WTC11 (cell line): ENCODE measurements at regions not wholly inside any gene's neighbourhood (a gene's known extent, or its start where the extent isn't known, plus 50 kb on each side); places are given as distances from the start of the nearest gene placed in this dataset.

Experiments used
- ATAC-seq: fragments of 200-7000 bp; cut with Tn5 transposase; 2 replicates; pipeline ENCODE4 v1.10.0; 2021; ENCODE audit warnings: mild to moderate bottlenecking, moderate library complexity
- CTCF ChIA-PET: fragments of 300-600 bp; sonication (Branson Sonifier 250); formaldehyde crosslinking; loops from one replicate; lab custom pipeline; 2021; ENCODE audit warnings: antibody characterized with exemption; lab: Charles Lee
- POLR2A ChIA-PET: fragments of 350-600 bp; sonication (Branson Sonifier 250); formaldehyde crosslinking; loops from one replicate; lab custom pipeline; 2021; ENCODE audit warnings: antibody characterized with exemption; lab: Charles Lee
- DNase-seq: peaks from one replicate; pipeline ENCODE4 v3.0.0; 2021; ENCODE audit warnings: low spot score
- H3K27ac Mint-ChIP-seq: 2 replicates; pipeline ENCODE4 v1.8.0; 2021; ENCODE audit warnings: mixed read lengths
- H3K27me3 Mint-ChIP-seq: 2 replicates; pipeline ENCODE4 v1.8.0; 2021; ENCODE audit warnings: low read depth, mild to moderate bottlenecking, moderate library complexity, mixed read lengths
- H3K36me3 Mint-ChIP-seq: 2 replicates; pipeline ENCODE4 v1.8.0; 2021; ENCODE audit warnings: mixed read lengths
- H3K4me1 Mint-ChIP-seq: 2 replicates; pipeline ENCODE4 v1.8.0; 2022; ENCODE audit warnings: mixed read lengths
- H3K4me3 Mint-ChIP-seq: 2 replicates; pipeline ENCODE4 v1.8.0; 2021; ENCODE audit warnings: mild to moderate bottlenecking, moderate library complexity, mixed read lengths
- H3K9me3 Mint-ChIP-seq: 2 replicates; pipeline ENCODE4 v1.8.0; 2021; ENCODE audit warnings: mixed read lengths
- ARID4B ChIP-seq: sonication (generic); formaldehyde crosslinking; IDR thresholded peaks from 2 replicates; pipeline ENCODE4 v1.8.0; 2023; ENCODE audit warnings: missing genetic modification reagents, mild to moderate bottlenecking, borderline replicate concordance
- CBFB ChIP-seq: sonication (generic); formaldehyde crosslinking; IDR thresholded peaks from 2 replicates; pipeline ENCODE4 v1.8.1; 2022; ENCODE audit warnings: mild to moderate bottlenecking, low read depth, missing genetic modification reagents
- ERG ChIP-seq: fragments of 250-450 bp; sonication (Bioruptor Pico); IDR thresholded peaks from 2 replicates; pipeline ENCODE4 v1.8.0; 2021; ENCODE audit warnings: mild to moderate bottlenecking
- GTF2I ChIP-seq: fragments of 250-450 bp; sonication (Bioruptor Pico); conservative IDR thresholded peaks from 2 replicates; pipeline ENCODE4 v1.4.0; 2021; ENCODE audit warnings: mild to moderate bottlenecking
- KAT7 ChIP-seq: sonication (generic); formaldehyde crosslinking; IDR thresholded peaks from 2 replicates; pipeline ENCODE4 v1.8.1; 2023; ENCODE audit warnings: missing genetic modification reagents, mild to moderate bottlenecking, borderline replicate concordance
- MXD4 ChIP-seq: fragments of 250-450 bp; sonication (Bioruptor Pico); IDR thresholded peaks from 2 replicates; pipeline ENCODE4 v1.8.0; 2021; ENCODE audit warnings: mild to moderate bottlenecking, moderate library complexity, borderline replicate concordance
- NFATC4 ChIP-seq: fragments of 250-450 bp; sonication (Bioruptor Pico); IDR thresholded peaks from 2 replicates; pipeline ENCODE4 v1.9.0; 2021; ENCODE audit warnings: mild to moderate bottlenecking
- NR1H2 ChIP-seq: sonication (generic); formaldehyde crosslinking; IDR thresholded peaks from 2 replicates; pipeline ENCODE4 v1.9.0; 2021; ENCODE audit warnings: mild to moderate bottlenecking, moderate library complexity, missing genetic modification reagents
- OVOL2 ChIP-seq: fragments of 250-450 bp; sonication (Bioruptor Pico); IDR thresholded peaks from 2 replicates; pipeline ENCODE4 v1.9.0; 2021; ENCODE audit warnings: mild to moderate bottlenecking, borderline replicate concordance
- PRDM15 ChIP-seq: sonication (generic); formaldehyde crosslinking; IDR thresholded peaks from 2 replicates; pipeline ENCODE4 v1.8.0; 2022; ENCODE audit warnings: missing genetic modification reagents
- RELA ChIP-seq: sonication (generic); formaldehyde crosslinking; IDR thresholded peaks from 2 replicates; pipeline ENCODE4 v1.8.1; 2022; ENCODE audit warnings: missing genetic modification reagents, mild to moderate bottlenecking, borderline replicate concordance
- STAT6 ChIP-seq: sonication (generic); formaldehyde crosslinking; conservative IDR thresholded peaks from 2 replicates; pipeline ENCODE4 v1.8.1; 2023; ENCODE audit warnings: mild to moderate bottlenecking, low read depth, missing genetic modification reagents, moderate library complexity
- TP53 ChIP-seq: sonication (generic); formaldehyde crosslinking; IDR thresholded peaks from 2 replicates; pipeline ENCODE4 v1.8.1; 2023; ENCODE audit warnings: mild to moderate bottlenecking, missing genetic modification reagents
- ZBTB21 ChIP-seq: sonication (generic); formaldehyde crosslinking; IDR thresholded peaks from 2 replicates; pipeline ENCODE4 v1.8.1; 2023; ENCODE audit warnings: mild to moderate bottlenecking, missing genetic modification reagents, borderline replicate concordance
- ZNF512 ChIP-seq: sonication (generic); formaldehyde crosslinking; IDR thresholded peaks from 2 replicates; pipeline ENCODE4 v1.8.1; 2022; ENCODE audit warnings: missing genetic modification reagents, borderline replicate concordance
- TF ChIP-seq, protein P1 (sequence below): sonication (generic); formaldehyde crosslinking; IDR thresholded peaks from 2 replicates; pipeline ENCODE4 v1.8.1; 2022; ENCODE audit warnings: low read depth, missing genetic modification reagents, borderline replicate concordance

DNA sequence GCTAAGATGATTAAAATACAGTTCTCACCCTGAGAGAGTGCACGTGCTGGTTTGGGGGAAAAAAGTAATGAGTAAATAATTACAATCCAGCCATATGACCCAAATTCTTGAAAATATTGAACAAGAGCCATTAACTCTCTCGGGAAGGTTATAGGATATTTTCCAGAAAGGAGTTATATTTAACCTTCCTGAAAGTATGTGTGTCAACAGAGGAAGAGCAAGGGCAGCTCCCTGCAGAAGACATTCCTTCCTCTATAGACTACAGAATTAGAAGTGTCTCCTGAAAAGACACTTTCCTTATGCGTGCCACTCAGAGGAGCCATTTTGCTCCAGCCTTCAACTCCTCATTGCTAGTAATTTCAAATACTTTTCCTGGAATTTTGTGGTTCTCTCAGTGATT, 648.7 kb downstream of the USP25 start:
- no peaks in the 10 kb centered on the region for H3K9me3 Mint-ChIP-seq
- H3K36me3 Mint-ChIP-seq, result no peaks in the 10 kb centered on the region
- ATAC-seq (no peak), DNase-seq (no peak)
- no peaks in the 10 kb centered on the region for H3K4me1 Mint-ChIP-seq
- H3K27me3 Mint-ChIP-seq, result no peaks in the 10 kb centered on the region
- TF ChIP-seq ZBTB21 (no peak), ARID4B (CRISPR knock-in tag) (no peak), CBFB (CRISPR knock-in tag) (no peak), OVOL2 (no peak), ERG (CRISPR knock-in tag) (no peak), KAT7 (CRISPR knock-in tag) (no peak), GTF2I (CRISPR knock-in tag) (no peak), STAT6 (CRISPR knock-in tag) (no peak), MXD4 (CRISPR knock-in tag) (no peak), RELA (CRISPR knock-in tag) (no peak), NFATC4 (no peak), NR1H2 (CRISPR knock-in tag) (no peak), ZNF512 (no peak), TP53 (CRISPR knock-in tag) (no peak), PRDM15 (CRISPR knock-in tag) (no peak)
- TF ChIP-seq, protein P1, sequence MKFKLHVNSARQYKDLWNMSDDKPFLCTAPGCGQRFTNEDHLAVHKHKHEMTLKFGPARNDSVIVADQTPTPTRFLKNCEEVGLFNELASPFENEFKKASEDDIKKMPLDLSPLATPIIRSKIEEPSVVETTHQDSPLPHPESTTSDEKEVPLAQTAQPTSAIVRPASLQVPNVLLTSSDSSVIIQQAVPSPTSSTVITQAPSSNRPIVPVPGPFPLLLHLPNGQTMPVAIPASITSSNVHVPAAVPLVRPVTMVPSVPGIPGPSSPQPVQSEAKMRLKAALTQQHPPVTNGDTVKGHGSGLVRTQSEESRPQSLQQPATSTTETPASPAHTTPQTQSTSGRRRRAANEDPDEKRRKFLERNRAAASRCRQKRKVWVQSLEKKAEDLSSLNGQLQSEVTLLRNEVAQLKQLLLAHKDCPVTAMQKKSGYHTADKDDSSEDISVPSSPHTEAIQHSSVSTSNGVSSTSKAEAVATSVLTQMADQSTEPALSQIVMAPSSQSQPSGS (CRISPR knock-in tag), result no peak
- CTCF ChIA-PET, result no interaction called here
- no peak overlapping the region for H3K4me3 Mint-ChIP-seq
- POLR2A ChIA-PET, result no interaction called here
- no peak overlapping the region for H3K27ac Mint-ChIP-seq
